ENCODE measurements at regions not wholly inside any gene's neighbourhood (a gene's known extent, or its start where the extent isn't known, plus 50 kb on each side); places are given as distances from the start of the nearest gene placed in this dataset.

GRCh38 chr16:65579050-65579449 lies 457.2 kb upstream of the CDH11 start:
- no peak for TF ChIP-seq CTCF (conservative IDR thresholded peaks at IDR 0.05 in 1 of 2, IDR thresholded peaks at IDR 0.05 in 1 of 2; ENCODE audit: low read depth in 1 of 2, low read length in 2 of 2)
- no peak for TF ChIP-seq EZH2 (IDR thresholded peaks at IDR 0.05; ENCODE audit: low read length, missing control alignments)
